ENCODE measurements at regions not wholly inside any gene's neighbourhood (a gene's known extent, or its start where the extent isn't known, plus 50 kb on each side); places are given as distances from the start of the nearest gene placed in this dataset.
"Not testable (repeated sequence)": the region's sequence is repeated elsewhere in the genome, so short reads cannot be mapped to it uniquely, and the experiment has no call there.

- DNase-seq = no peak
These were observed 501.7 kb downstream of the UTRN start for GRCh38 chr6:144786825-144787224.

GRCh38 chr6:144793744-144794143 lies 508.6 kb downstream of the UTRN start:
- DNase-seq = no peak

- DNase-seq = not testable (repeated sequence)
These were observed 509.9 kb downstream of the UTRN start for GRCh38 chr6:144795022-144795421.

- no peak for DNase-seq
These were observed 510.9 kb downstream of the UTRN start for GRCh38 chr6:144796070-144796469.

- DNase-seq = no peak
These were observed 512.9 kb downstream of the UTRN start for GRCh38 chr6:144797881-144798589.

- DNase-seq = no peak
These were observed 519.2 kb downstream of the UTRN start for GRCh38 chr6:144804246-144804790.

GRCh38 chr6:144805049-144805448 lies 519.9 kb downstream of the UTRN start:
- no peak for DNase-seq

- DNase-seq = no peak
These were observed 521.1 kb downstream of the UTRN start for GRCh38 chr6:144806222-144806621.

- no peak for DNase-seq
These were observed 524.0 kb downstream of the UTRN start for GRCh38 chr6:144809120-144809519.

- no peak for DNase-seq
These were observed 524.8 kb downstream of the UTRN start for GRCh38 chr6:144809969-144810368.

GRCh38 chr6:144811140-144811539 lies 526.0 kb downstream of the UTRN start:
- no peak for DNase-seq

GRCh38 chr6:144816936-144817335 lies 531.8 kb downstream of the UTRN start:
- DNase-seq = no peak

GRCh38 chr6:144820270-144820669 lies 535.1 kb downstream of the UTRN start:
- DNase-seq = no peak

- no peak for DNase-seq
These were observed 538.0 kb downstream of the UTRN start for GRCh38 chr6:144823131-144823530.

- DNase-seq = no peak
These were observed 538.9 kb downstream of the UTRN start for GRCh38 chr6:144824018-144824417.

- DNase-seq = no peak
These were observed 549.4 kb downstream of the UTRN start for GRCh38 chr6:144834426-144835038.

- no peak for DNase-seq
These were observed 550.3 kb downstream of the UTRN start for GRCh38 chr6:144835322-144835973.

- no peak for DNase-seq
These were observed 555.5 kb downstream of the UTRN start for GRCh38 chr6:144840619-144841018.

GRCh38 chr6:144843701-144844100 lies 558.6 kb downstream of the UTRN start:
- no peak for DNase-seq

GRCh38 chr6:144844596-144844995 lies 559.5 kb downstream of the UTRN start:
- no peak for DNase-seq

- no peak for DNase-seq
These were observed 560.1 kb downstream of the UTRN start for GRCh38 chr6:144845186-144845585.

GRCh38 chr6:144847916-144848315 lies 562.8 kb downstream of the UTRN start:
- DNase-seq = no peak

- no peak for DNase-seq
These were observed 564.8 kb downstream of the UTRN start for GRCh38 chr6:144849920-144850319.

GRCh38 chr6:144853603-144854002 lies 568.5 kb downstream of the UTRN start:
- DNase-seq = no peak

All from activated gamma-delta T cell treated with Interleukin-2 at 50 U/mL for 16 hours (primary cell).